Lower leg skin (tissue), 4 donors: ENCODE measurements at regions not wholly inside any gene's neighbourhood (a gene's known extent, or its start where the extent isn't known, plus 50 kb on each side); places are given as distances from the start of the nearest gene placed in this dataset.

ENCODE experiments used
- DNase-seq, 2 donors: peaks; one replicate each; pipeline ENCODE4 v3.0.0-alpha.2; 2019; ENCODE audit warnings: low spot score in 2 of 2
- H3K4me3 ChIP-seq: fragments of 200-600 bp; sonication (generic); 2 replicates; pipeline ENCODE4 v1.5.1; 2017; ENCODE audit warnings: mild to moderate bottlenecking, low read depth; ENCODE audit not compliant: poor library complexity, severe bottlenecking
- POLR2A ChIP-seq, 2 donors: fragments of 450-650 bp; IDR thresholded peaks; one replicate each; pipeline ENCODE4 v1.6.1; 2016 to 2017; ENCODE audit warnings: antibody characterized with exemption in 2 of 2, mild to moderate bottlenecking in 1 of 2, moderate library complexity in 1 of 2
- WGBS, 2 donors: methylation state at CpG; one replicate each; pipeline ENCODE4 v1.1.5; 2018; 5-methylcytosine and 5-hydroxymethylcytosine counted together
- intact Hi-C: fragments of 100-400 bp; cut with DNase I; formaldehyde crosslinking; loops from one replicate; pipeline ENCODE4 v1.15.0; 2023; ENCODE audit warnings: low total_unique reads
- TF ChIP-seq, protein P1 (sequence below), 3 donors: fragments of 450-650 bp; IDR thresholded peaks; one replicate each; pipeline ENCODE4 v1.5.1; 2016; ENCODE audit warnings: antibody characterized with exemption in 3 of 3, mild to moderate bottlenecking in 3 of 3, moderate library complexity in 2 of 3

DNA sequence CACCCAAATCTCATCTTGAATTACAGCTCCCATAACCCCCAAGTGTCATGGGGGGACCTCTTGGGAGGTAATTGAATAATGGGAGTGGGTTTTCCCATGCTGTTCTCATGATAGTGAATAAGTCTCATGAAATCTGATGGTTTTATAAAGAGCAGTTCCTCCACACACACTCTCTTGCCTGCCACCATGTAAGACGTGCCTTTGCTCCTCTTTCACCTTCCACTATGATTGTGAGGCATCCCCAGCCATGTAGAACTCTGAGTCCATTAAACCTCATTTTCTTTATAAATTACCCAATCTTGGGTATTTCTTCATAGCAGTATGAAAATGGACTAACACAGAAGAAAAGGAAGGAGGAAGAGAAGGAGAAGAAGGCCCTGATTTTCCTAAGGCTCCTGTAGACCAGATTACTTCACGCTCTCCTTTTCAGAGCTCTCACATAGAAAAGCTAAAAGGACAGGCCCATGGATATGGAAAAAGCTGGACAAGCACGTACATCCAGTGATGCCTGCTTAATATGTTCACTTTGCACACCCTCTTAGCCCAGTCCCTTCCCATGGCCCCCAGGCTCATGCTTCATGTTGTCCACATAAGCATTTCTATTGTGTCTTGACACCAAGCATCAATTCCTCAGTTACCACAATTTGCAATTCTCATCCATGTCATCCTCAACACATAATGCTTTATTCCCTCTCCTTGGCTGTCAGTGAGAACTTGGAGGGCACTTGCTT, 354.8 kb downstream of the CD83 start:
- 96 to 97% methylated on average over 3 of the region's 3 CpGs for WGBS, 2 donors
- no peak for DNase-seq
- TF ChIP-seq POLR2A (IDR thresholded peaks at IDR 0.05), result no peak
- TF ChIP-seq, protein P1, sequence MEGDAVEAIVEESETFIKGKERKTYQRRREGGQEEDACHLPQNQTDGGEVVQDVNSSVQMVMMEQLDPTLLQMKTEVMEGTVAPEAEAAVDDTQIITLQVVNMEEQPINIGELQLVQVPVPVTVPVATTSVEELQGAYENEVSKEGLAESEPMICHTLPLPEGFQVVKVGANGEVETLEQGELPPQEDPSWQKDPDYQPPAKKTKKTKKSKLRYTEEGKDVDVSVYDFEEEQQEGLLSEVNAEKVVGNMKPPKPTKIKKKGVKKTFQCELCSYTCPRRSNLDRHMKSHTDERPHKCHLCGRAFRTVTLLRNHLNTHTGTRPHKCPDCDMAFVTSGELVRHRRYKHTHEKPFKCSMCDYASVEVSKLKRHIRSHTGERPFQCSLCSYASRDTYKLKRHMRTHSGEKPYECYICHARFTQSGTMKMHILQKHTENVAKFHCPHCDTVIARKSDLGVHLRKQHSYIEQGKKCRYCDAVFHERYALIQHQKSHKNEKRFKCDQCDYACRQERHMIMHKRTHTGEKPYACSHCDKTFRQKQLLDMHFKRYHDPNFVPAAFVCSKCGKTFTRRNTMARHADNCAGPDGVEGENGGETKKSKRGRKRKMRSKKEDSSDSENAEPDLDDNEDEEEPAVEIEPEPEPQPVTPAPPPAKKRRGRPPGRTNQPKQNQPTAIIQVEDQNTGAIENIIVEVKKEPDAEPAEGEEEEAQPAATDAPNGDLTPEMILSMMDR (IDR thresholded peaks at IDR 0.05), result no peak
- intact Hi-C loops, result no loop called here
- no peak overlapping the region for H3K4me3 ChIP-seq

DNA sequence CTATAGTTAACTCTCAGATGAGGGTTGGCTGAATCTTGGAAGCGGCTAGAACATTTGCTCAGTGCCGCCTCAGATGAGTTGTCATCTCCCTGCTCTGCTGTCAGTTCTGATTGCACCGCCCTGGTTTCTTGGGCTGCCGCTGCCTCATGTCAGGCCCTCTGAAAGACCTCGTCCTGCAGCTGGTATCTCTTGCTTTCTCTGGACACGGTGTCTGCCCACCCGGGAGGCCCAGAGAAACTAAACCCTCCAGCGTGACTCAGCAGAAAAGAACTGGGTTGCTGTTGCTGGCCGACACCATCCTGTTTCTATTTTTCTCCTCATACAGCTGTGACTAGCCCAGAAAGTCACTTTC, 355.4 kb downstream of the CD83 start:
- no peak for DNase-seq
- no peak for TF ChIP-seq POLR2A (IDR thresholded peaks at IDR 0.05)
- TF ChIP-seq, protein P1 (IDR thresholded peaks at IDR 0.05), result no peak
- 52 to 65% methylated on average over 9 of the region's 9 CpGs for WGBS, 2 donors
- no peak overlapping the region for H3K4me3 ChIP-seq
- intact Hi-C loops, result no loop called here

DNA sequence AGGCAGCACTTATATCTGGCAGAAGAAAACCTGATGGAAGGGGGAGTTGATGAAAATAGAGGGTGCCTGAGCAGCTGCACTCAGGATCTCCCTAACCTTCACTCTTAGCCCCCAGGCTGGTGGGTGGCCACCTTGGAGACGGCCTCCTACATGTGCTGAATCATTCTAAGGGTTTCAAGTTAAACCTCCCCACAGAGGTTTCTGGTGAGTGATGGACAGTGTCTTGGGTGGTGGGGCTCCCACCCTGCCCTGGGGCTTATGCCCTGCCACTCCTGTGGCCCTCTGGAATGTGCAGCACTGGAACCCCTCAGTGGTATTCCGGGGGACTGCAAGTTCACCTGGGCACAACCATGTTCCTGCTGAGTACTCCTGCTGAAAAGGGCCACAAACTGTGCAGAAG, 357.2 kb downstream of the CD83 start:
- intact Hi-C loops, result no loop called here
- no peak overlapping the region for H3K4me3 ChIP-seq
- no peak for DNase-seq
- TF ChIP-seq, protein P1 (IDR thresholded peaks at IDR 0.05), result no peak
- no peak for TF ChIP-seq POLR2A (IDR thresholded peaks at IDR 0.05)
- 92 to 96% methylated on average over 2 of the region's 2 CpGs for WGBS, 2 donors

DNA sequence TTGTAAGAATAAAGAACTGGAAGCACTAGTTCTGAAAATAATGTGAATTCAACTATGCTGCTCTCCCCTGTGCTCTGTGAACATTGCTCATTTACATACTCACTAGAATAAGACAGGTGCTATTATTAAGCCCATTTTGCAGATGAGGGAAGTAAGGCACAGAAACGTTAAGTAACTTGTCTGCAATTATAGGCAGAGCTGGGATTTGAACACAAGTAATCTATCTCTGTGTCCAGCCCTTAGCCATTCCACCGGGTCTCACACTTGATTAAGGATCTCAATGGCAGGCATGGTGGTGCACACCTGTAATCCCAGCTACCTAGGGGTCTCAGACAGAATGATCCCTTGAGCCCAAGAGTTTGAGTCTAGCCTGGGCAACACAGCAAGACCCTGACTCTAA, 357.7 kb downstream of the CD83 start:
- no peak for TF ChIP-seq POLR2A (IDR thresholded peaks at IDR 0.05)
- TF ChIP-seq, protein P1 (IDR thresholded peaks at IDR 0.05), result no peak

DNA sequence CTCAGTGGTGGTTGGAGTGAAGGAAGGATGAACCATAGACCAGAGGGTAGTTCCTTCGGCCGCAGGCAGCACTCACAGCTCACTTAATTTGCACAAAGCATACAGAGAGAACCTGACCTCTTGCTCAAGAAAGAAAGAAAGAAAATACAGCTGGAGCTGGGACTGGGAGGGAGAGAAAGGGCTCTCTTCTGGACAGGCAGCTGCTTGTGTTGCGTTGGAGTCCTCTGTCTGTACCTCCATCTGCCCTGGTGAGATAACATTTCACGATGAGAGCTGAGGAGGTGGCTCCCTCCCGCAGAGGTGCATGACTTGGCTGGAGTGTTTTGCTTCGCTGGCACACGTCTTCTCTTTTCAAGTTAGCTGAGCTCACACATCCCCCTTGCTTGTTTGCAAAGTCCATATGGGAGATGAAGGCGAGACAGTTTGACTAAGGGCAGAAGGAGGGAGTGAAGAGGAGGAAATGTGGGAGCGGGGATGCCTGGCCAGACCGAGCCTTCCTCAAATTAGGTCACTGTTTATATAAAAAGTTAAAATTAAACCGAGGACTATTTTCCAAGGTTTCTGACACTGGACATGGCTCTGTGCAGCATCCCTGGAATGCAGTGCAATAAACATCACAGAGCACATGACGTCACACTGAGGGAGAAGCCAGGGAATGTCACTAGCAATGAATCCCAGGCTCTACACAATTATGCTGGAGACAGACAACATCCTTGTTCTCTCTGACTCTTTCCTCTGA, 359.4 kb downstream of the CD83 start:
- DNase-seq, result peak in 1 of 2 donors; percentile 43
- TF ChIP-seq, protein P1 (IDR thresholded peaks at IDR 0.05), result no peak
- TF ChIP-seq POLR2A (IDR thresholded peaks at IDR 0.05), result no peak
- WGBS, 2 donors, result 50 to 54% methylated on average over 12 of the region's 12 CpGs
- intact Hi-C loops, result no loop called here
- H3K4me3 ChIP-seq, result no peak overlapping the region

More for the DNA sequence above, 357.7 kb downstream of the CD83 start:
- WGBS, 2 donors, result 47 to 82% methylated on average over 2 of the region's 2 CpGs
- no peak for DNase-seq
- intact Hi-C loops, result no loop called here
- H3K4me3 ChIP-seq, result no peak overlapping the region
